ENCODE measurements at regions not wholly inside any gene's neighbourhood (a gene's known extent, or its start where the extent isn't known, plus 50 kb on each side); places are given as distances from the start of the nearest gene placed in this dataset.
"Not testable (repeated sequence)": the region's sequence is repeated elsewhere in the genome, so short reads cannot be mapped to it uniquely, and the experiment has no call there.

DNA sequence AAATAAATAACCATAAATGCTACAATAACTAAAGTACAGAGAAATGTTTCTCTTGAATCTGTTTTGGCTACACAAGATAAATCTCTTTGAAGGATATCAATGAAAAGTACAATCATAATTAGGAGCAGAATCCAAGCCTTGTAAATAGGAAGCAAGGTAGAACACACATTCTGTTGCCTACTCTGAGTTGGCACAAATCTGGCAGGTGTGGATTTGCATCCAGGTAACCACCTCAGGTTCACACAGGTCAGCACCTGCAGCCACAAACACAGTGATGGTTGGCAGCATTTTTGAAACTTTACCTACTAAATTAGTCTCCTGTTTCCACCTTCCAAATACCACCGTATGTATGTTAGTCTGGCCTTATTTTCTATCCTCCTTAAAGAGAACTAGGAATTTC, 105.3 kb upstream of the PIK3R1 start:
- no peaks in the 10 kb centered on the region for H3K9me3 ChIP-seq (ENCODE audit: control insufficient read depth in 1 of 2, insufficient read depth in 1 of 2, low read depth in 1 of 2, low read length in 2 of 2)
- H3K4me1 ChIP-seq (ENCODE audit: control insufficient read depth in 1 of 2, insufficient read depth in 2 of 2, low read length in 2 of 2) = no peaks in the 10 kb centered on the region
- H3K9ac ChIP-seq (ENCODE audit: low read length) = no peak overlapping the region
- no peak for ATAC-seq
- POLR2A ChIA-PET = no interaction called here
- intact Hi-C loops (cut with micrococcal nuclease) = no loop called here
- H3K4me3 ChIP-seq (replicated peaks in 1 of 2; ENCODE audit: low read depth in 1 of 2, low read length in 2 of 2) = no peak overlapping the region
- no peaks in the 10 kb centered on the region for H3K9me2 ChIP-seq (ENCODE audit: insufficient read depth)
- TF ChIP-seq EZH2phosphoT487 (IDR thresholded peaks at IDR 0.05; ENCODE audit: borderline replicate concordance) (no peak), TCF7L2 (IDR thresholded peaks at IDR 0.05; ENCODE audit: borderline replicate concordance, extremely low read depth, insufficient read depth, insufficient read length) (no peak), YY1 (IDR thresholded peaks at IDR 0.05; ENCODE audit: extremely low read depth, insufficient replicate concordance, low read depth, low read length) (no peak), FOSL1 (IDR thresholded peaks at IDR 0.05; ENCODE audit: low read depth) (no peak), ZNF274 (IDR thresholded peaks at IDR 0.05; ENCODE audit: low read depth, low read length) (no peak), POLR2A (IDR thresholded peaks at IDR 0.05; ENCODE audit: borderline replicate concordance, extremely low read depth, insufficient read depth, insufficient read length) (no peak), EZH2 (IDR thresholded peaks at IDR 0.05) (no peak), CEBPB (IDR thresholded peaks at IDR 0.05; ENCODE audit: low read depth) (no peak), SIN3A (IDR thresholded peaks at IDR 0.05; ENCODE audit: low read depth) (no peak), SRF (IDR thresholded peaks at IDR 0.05; ENCODE audit: low read depth) (no peak), CBX3 (IDR thresholded peaks at IDR 0.05; ENCODE audit: low read depth) (no peak)
- TF ChIP-seq, protein P1, sequence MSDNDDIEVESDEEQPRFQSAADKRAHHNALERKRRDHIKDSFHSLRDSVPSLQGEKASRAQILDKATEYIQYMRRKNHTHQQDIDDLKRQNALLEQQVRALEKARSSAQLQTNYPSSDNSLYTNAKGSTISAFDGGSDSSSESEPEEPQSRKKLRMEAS (IDR thresholded peaks at IDR 0.05) = no peak
- TF ChIP-seq, protein P2, sequence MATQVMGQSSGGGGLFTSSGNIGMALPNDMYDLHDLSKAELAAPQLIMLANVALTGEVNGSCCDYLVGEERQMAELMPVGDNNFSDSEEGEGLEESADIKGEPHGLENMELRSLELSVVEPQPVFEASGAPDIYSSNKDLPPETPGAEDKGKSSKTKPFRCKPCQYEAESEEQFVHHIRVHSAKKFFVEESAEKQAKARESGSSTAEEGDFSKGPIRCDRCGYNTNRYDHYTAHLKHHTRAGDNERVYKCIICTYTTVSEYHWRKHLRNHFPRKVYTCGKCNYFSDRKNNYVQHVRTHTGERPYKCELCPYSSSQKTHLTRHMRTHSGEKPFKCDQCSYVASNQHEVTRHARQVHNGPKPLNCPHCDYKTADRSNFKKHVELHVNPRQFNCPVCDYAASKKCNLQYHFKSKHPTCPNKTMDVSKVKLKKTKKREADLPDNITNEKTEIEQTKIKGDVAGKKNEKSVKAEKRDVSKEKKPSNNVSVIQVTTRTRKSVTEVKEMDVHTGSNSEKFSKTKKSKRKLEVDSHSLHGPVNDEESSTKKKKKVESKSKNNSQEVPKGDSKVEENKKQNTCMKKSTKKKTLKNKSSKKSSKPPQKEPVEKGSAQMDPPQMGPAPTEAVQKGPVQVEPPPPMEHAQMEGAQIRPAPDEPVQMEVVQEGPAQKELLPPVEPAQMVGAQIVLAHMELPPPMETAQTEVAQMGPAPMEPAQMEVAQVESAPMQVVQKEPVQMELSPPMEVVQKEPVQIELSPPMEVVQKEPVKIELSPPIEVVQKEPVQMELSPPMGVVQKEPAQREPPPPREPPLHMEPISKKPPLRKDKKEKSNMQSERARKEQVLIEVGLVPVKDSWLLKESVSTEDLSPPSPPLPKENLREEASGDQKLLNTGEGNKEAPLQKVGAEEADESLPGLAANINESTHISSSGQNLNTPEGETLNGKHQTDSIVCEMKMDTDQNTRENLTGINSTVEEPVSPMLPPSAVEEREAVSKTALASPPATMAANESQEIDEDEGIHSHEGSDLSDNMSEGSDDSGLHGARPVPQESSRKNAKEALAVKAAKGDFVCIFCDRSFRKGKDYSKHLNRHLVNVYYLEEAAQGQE (IDR thresholded peaks at IDR 0.05; ENCODE audit: low read depth) = no peak
- TF ChIP-seq, protein P3, sequence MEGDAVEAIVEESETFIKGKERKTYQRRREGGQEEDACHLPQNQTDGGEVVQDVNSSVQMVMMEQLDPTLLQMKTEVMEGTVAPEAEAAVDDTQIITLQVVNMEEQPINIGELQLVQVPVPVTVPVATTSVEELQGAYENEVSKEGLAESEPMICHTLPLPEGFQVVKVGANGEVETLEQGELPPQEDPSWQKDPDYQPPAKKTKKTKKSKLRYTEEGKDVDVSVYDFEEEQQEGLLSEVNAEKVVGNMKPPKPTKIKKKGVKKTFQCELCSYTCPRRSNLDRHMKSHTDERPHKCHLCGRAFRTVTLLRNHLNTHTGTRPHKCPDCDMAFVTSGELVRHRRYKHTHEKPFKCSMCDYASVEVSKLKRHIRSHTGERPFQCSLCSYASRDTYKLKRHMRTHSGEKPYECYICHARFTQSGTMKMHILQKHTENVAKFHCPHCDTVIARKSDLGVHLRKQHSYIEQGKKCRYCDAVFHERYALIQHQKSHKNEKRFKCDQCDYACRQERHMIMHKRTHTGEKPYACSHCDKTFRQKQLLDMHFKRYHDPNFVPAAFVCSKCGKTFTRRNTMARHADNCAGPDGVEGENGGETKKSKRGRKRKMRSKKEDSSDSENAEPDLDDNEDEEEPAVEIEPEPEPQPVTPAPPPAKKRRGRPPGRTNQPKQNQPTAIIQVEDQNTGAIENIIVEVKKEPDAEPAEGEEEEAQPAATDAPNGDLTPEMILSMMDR (IDR thresholded peaks at IDR 0.05 in 2 of 3, conservative IDR thresholded peaks at IDR 0.05 in 1 of 3; ENCODE audit: borderline replicate concordance in 1 of 3, insufficient read depth in 1 of 3, low read depth in 2 of 3, low read length in 2 of 3) = no peak
- CTCF ChIA-PET = no interaction called here
- RAD21 ChIA-PET (ENCODE audit: low non-redundant PET in 1 of 2, low total read pairs in 2 of 2, uncharacterized antibody in 2 of 2, unreplicated experiment in 2 of 2) = no interaction called here
- H3K36me3 ChIP-seq (ENCODE audit: control insufficient read depth in 1 of 2, insufficient read depth in 2 of 2, low read length in 2 of 2) = no peaks in the 10 kb centered on the region
- H3K4me2 ChIP-seq (ENCODE audit: low read length) = no peak overlapping the region
- H3K27me3 ChIP-seq (ENCODE audit: insufficient read depth, low read length) = no peaks in the 10 kb centered on the region; the same call in 1 of the 2 replicates
- no TSS peak for BruUV-seq (replicated peaks)
- H4K20me1 ChIP-seq (ENCODE audit: insufficient read depth) = no peaks in the 10 kb centered on the region
- no peak overlapping the region for H2AFZ ChIP-seq (ENCODE audit: low read depth, low read length, poor library complexity, severe bottlenecking)
- DNase-seq (ENCODE audit: low read depth, low spot score) = no peak
- no peak overlapping the region for H3K27ac ChIP-seq (ENCODE audit: low read depth, low read length)
- no peaks in the 10 kb centered on the region for H3K79me2 ChIP-seq (ENCODE audit: insufficient read depth, low read length)

DNA sequence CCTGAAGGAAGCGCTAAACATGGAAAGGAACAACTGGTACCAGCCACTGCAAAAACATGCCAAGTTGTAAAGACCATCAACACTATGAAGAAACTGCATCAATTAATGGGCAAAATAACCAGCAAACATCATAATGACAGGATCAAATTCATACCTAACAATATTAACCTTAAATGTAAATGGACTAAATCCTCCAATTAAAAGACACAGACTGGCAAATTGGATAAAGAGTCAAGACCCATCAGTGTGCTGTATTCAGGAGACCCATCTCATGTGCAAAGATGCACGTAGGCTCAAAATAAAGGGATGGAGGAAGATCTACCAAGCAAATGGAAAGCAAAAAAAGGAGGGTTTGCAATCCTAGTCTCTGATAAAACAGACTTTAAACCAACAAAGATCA, 111.3 kb upstream of the PIK3R1 start:
- H3K27me3 ChIP-seq (ENCODE audit: insufficient read depth, low read length); intact Hi-C loops (cut with micrococcal nuclease); ATAC-seq; H3K9ac ChIP-seq (ENCODE audit: low read length); H3K36me3 ChIP-seq (ENCODE audit: control insufficient read depth in 1 of 2, insufficient read depth in 2 of 2, low read length in 2 of 2); H3K4me3 ChIP-seq (replicated peaks in 1 of 2; ENCODE audit: low read depth in 1 of 2, low read length in 2 of 2); H3K27ac ChIP-seq (ENCODE audit: low read depth, low read length); H3K79me2 ChIP-seq (ENCODE audit: insufficient read depth, low read length); RAD21 ChIA-PET (ENCODE audit: low non-redundant PET in 1 of 2, low total read pairs in 2 of 2, uncharacterized antibody in 2 of 2, unreplicated experiment in 2 of 2); H3K4me1 ChIP-seq (ENCODE audit: control insufficient read depth in 1 of 2, insufficient read depth in 2 of 2, low read length in 2 of 2); CTCF ChIA-PET; BruUV-seq (replicated peaks); DNase-seq (ENCODE audit: low read depth, low spot score); H3K9me2 ChIP-seq (ENCODE audit: insufficient read depth); H4K20me1 ChIP-seq (ENCODE audit: insufficient read depth); H3K9me3 ChIP-seq (ENCODE audit: control insufficient read depth in 1 of 2, insufficient read depth in 1 of 2, low read depth in 1 of 2, low read length in 2 of 2); H3K4me2 ChIP-seq (ENCODE audit: low read length); H2AFZ ChIP-seq (ENCODE audit: low read depth, low read length, poor library complexity, severe bottlenecking); POLR2A ChIA-PET: not testable (repeated sequence)
